SK-N-SH (cell line): ENCODE measurements at regions not wholly inside any gene's neighbourhood (a gene's known extent, or its start where the extent isn't known, plus 50 kb on each side); places are given as distances from the start of the nearest gene placed in this dataset.

ENCODE experiments used
- CHD2 ChIP-seq: fragments of 150-350 bp; IDR thresholded peaks from 2 replicates; pipeline ENCODE4 v1.6.1; 2018; ENCODE audit warnings: low read length; ENCODE audit not compliant: partially characterized antibody
- EP300 ChIP-seq, 2 experiments: IDR thresholded peaks; 2 replicates each; pipeline versions ENCODE4 v1.4.0 to v1.6.1; 2012; ENCODE audit warnings: borderline replicate concordance in 1 of 2, low read depth in 1 of 2, low read length in 1 of 2
- EZH2phosphoT487 ChIP-seq: fragments of 200-600 bp; sonication (generic); IDR thresholded peaks from 2 replicates; pipeline ENCODE4 v1.6.1; 2017; ENCODE audit warnings: low read depth, mixed run types, mild to moderate bottlenecking, antibody characterized with exemption, moderate library complexity, borderline replicate concordance
- GABPA ChIP-seq: IDR thresholded peaks from 2 replicates; pipeline ENCODE4 v1.4.0; 2012; ENCODE audit warnings: low read depth, mild to moderate bottlenecking
- POLR2AphosphoS5 ChIP-seq: IDR thresholded peaks from 2 replicates; pipeline ENCODE4 v1.6.1; 2012; ENCODE audit warnings: low read depth, low read length
- SMC3 ChIP-seq: IDR thresholded peaks from 2 replicates; pipeline ENCODE4 v1.6.1; 2012; ENCODE audit warnings: low read depth, low read length, improper control_type of control experiment
- TEAD4 ChIP-seq: IDR thresholded peaks from 2 replicates; pipeline ENCODE4 v1.4.0; 2012; ENCODE audit warnings: mild to moderate bottlenecking, borderline replicate concordance; ENCODE audit not compliant: insufficient read depth
- YY1 ChIP-seq: IDR thresholded peaks from 2 replicates; pipeline ENCODE4 v1.4.0; 2012; ENCODE audit warnings: low read depth, mild to moderate bottlenecking
- TF ChIP-seq, protein P1 (sequence below): fragments of 200-600 bp; sonication (generic); IDR thresholded peaks from 2 replicates; pipeline ENCODE4 v1.6.1; 2017; ENCODE audit warnings: antibody characterized with exemption, mild to moderate bottlenecking, moderate library complexity
- TF ChIP-seq, protein P2 (sequence below): IDR thresholded peaks from 2 replicates; pipeline ENCODE4; 2012
- TF ChIP-seq, protein P3 (sequence below): fragments of 150-350 bp; IDR thresholded peaks from 2 replicates; pipeline ENCODE4 v1.6.1; 2016; ENCODE audit warnings: mild to moderate bottlenecking, low read depth, low read length
- TF ChIP-seq, protein P4 (sequence below): fragments of 150-350 bp; IDR thresholded peaks from 2 replicates; pipeline ENCODE4 v1.6.1; 2017; ENCODE audit warnings: antibody characterized with exemption, low read length, low read depth, borderline replicate concordance

DNA sequence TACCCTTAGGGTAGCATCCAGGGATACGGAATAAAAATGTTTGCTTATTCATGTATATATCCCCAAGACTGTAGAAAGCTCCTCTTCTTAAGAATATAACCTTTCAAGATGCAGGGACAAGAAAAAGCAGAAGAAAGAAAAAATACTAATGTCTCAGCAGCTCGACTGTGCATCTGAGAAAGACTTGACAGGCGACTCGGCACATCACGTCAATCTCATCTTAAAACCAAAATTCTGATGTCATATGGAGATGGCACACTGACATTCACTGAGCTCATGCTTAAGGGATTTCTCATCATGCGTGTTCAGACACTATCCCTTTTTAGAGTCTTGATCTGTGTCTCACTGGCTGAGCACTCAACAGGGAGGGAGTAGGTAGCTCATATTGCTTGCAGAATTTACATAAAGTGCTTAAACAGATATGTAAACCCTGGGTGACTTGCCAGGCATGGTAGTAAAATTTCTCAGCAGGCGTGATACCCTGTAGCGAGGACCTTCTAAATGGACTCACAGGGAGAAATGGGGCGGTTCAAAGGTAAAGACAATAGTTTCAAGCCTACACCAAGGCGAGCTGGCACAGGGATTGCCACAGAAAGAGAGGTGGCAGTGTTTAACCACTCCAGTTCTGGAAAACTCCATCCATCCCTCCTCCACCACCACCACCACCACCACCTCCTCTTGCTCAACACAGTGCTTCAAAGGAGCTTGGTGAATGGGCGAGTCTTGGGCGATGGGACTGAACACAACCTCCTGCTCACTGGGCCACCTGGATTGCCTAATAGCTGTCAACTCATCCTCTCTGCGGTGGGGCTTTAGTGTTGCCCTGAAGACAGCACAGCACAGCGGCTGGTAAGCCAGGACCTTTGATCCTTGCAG, 330.5 kb downstream of the TFAP2A start:
- no peak for TF ChIP-seq GABPA
- TF ChIP-seq, protein P1, sequence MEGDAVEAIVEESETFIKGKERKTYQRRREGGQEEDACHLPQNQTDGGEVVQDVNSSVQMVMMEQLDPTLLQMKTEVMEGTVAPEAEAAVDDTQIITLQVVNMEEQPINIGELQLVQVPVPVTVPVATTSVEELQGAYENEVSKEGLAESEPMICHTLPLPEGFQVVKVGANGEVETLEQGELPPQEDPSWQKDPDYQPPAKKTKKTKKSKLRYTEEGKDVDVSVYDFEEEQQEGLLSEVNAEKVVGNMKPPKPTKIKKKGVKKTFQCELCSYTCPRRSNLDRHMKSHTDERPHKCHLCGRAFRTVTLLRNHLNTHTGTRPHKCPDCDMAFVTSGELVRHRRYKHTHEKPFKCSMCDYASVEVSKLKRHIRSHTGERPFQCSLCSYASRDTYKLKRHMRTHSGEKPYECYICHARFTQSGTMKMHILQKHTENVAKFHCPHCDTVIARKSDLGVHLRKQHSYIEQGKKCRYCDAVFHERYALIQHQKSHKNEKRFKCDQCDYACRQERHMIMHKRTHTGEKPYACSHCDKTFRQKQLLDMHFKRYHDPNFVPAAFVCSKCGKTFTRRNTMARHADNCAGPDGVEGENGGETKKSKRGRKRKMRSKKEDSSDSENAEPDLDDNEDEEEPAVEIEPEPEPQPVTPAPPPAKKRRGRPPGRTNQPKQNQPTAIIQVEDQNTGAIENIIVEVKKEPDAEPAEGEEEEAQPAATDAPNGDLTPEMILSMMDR = no peak
- TF ChIP-seq, protein P2, sequence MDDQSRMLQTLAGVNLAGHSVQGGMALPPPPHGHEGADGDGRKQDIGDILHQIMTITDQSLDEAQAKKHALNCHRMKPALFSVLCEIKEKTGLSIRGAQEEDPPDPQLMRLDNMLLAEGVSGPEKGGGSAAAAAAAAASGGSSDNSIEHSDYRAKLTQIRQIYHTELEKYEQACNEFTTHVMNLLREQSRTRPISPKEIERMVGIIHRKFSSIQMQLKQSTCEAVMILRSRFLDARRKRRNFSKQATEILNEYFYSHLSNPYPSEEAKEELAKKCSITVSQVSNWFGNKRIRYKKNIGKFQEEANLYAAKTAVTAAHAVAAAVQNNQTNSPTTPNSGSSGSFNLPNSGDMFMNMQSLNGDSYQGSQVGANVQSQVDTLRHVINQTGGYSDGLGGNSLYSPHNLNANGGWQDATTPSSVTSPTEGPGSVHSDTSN = no peak
- no peak for TF ChIP-seq TEAD4
- TF ChIP-seq EZH2phosphoT487 = no peak
- no peak for TF ChIP-seq CHD2
- no peak for TF ChIP-seq EP300 (IDR thresholded peaks at IDR 0.05; ENCODE audit: borderline replicate concordance in 1 of 2, low read depth in 1 of 2, low read length in 1 of 2)
- TF ChIP-seq YY1 = no peak
- no peak for TF ChIP-seq SMC3
- TF ChIP-seq POLR2AphosphoS5 = no peak
- TF ChIP-seq, protein P3, sequence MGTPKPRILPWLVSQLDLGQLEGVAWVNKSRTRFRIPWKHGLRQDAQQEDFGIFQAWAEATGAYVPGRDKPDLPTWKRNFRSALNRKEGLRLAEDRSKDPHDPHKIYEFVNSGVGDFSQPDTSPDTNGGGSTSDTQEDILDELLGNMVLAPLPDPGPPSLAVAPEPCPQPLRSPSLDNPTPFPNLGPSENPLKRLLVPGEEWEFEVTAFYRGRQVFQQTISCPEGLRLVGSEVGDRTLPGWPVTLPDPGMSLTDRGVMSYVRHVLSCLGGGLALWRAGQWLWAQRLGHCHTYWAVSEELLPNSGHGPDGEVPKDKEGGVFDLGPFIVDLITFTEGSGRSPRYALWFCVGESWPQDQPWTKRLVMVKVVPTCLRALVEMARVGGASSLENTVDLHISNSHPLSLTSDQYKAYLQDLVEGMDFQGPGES = no peak
- TF ChIP-seq, protein P4, sequence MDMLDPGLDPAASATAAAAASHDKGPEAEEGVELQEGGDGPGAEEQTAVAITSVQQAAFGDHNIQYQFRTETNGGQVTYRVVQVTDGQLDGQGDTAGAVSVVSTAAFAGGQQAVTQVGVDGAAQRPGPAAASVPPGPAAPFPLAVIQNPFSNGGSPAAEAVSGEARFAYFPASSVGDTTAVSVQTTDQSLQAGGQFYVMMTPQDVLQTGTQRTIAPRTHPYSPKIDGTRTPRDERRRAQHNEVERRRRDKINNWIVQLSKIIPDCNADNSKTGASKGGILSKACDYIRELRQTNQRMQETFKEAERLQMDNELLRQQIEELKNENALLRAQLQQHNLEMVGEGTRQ = no peak
